B cell (primary cell): ENCODE measurements at regions not wholly inside any gene's neighbourhood (a gene's known extent, or its start where the extent isn't known, plus 50 kb on each side); places are given as distances from the start of the nearest gene placed in this dataset.

ENCODE experiments used
- ATAC-seq: fragments of 200-7000 bp; cut with Tn5 transposase; one replicate; pipeline ENCODE4 v1.10.0; 2021; ENCODE audit warnings: low read depth, mild to moderate bottlenecking, moderate number of reproducible peaks, moderate library complexity
- CTCF ChIA-PET: fragments of 350-600 bp; sonication (Branson Sonifier 250); formaldehyde crosslinking; loops from one replicate; lab custom pipeline; 2021; ENCODE audit warnings: antibody characterized with exemption, inconsistent platforms; lab: Charles Lee
- POLR2A ChIA-PET: fragments of 350-600 bp; sonication (Branson Sonifier 250); formaldehyde crosslinking; loops from one replicate; lab custom pipeline; 2021; ENCODE audit warnings: antibody characterized with exemption; lab: Charles Lee
- DNase-seq: peaks from one replicate; pipeline ENCODE4 v3.0.0; 2013
- H2AFZ ChIP-seq: 2 replicates; pipeline ENCODE4 v1.6.1; 2012; ENCODE audit warnings: mild to moderate bottlenecking, low read depth, low read length; ENCODE audit not compliant: insufficient read depth, poor library complexity, severe bottlenecking
- H3K27ac ChIP-seq, 2 donors: 1 replicate in 1 of 2; 2 replicates in 1 of 2; pipeline ENCODE4 v1.5.1; 2012 to 2013; ENCODE audit warnings: low read length in 2 of 2, mild to moderate bottlenecking in 2 of 2, moderate library complexity in 1 of 2
- H3K27me3 ChIP-seq, 4 experiments: fragments of 200-600 bp in 1 of 4; sonication (generic) in 1 of 4; replicated peaks in 1 of 4; 1 replicate in 2 of 4; 2 replicates in 2 of 4; pipeline versions ENCODE4 v1.6.1 to v1.7.0; 2013 to 2016; ENCODE audit warnings: low read length in 3 of 4, mild to moderate bottlenecking in 2 of 4, mixed read lengths in 1 of 4, moderate library complexity in 1 of 4; ENCODE audit not compliant: insufficient read depth in 4 of 4, control insufficient read depth in 3 of 4; ENCODE audit errors: control extremely low read depth in 1 of 4
- H3K36me3 ChIP-seq, 2 experiments: replicated peaks in 1 of 2; 1 replicate in 1 of 2; 2 replicates in 1 of 2; pipeline versions ENCODE4 v1.6.1 to v1.7.1; 2013; ENCODE audit warnings: low read length in 1 of 2; ENCODE audit not compliant: insufficient read depth in 2 of 2, control insufficient read depth in 1 of 2; ENCODE audit errors: control extremely low read depth in 1 of 2, extremely low read depth in 1 of 2
- H3K4me1 ChIP-seq, 2 donors: fragments of 200-600 bp in 1 of 2; sonication (generic) in 1 of 2; 1 replicate in 1 of 2; 2 replicates in 1 of 2; pipeline versions ENCODE4 v1.5.1 to v1.6.1; 2013 to 2017; ENCODE audit warnings: low read length in 2 of 2; ENCODE audit not compliant: control insufficient read depth in 2 of 2, insufficient read depth in 2 of 2
- H3K4me2 ChIP-seq: replicated peaks from 2 replicates; pipeline ENCODE3; 2012; ENCODE audit warnings: mild to moderate bottlenecking, low read depth, low read length; ENCODE audit not compliant: poor library complexity, severe bottlenecking
- H3K4me3 ChIP-seq, 5 experiments: fragments of 200-600 bp in 1 of 5; sonication (generic) in 1 of 5; 1 replicate in 3 of 5; 2 replicates in 2 of 5; pipeline versions ENCODE4 v1.5.1 to v1.7.0; 2011 to 2016; ENCODE audit warnings: low read length in 4 of 5, mild to moderate bottlenecking in 4 of 5, low read depth in 2 of 5, control low read depth in 1 of 5, moderate library complexity in 1 of 5; ENCODE audit not compliant: insufficient read depth in 1 of 5; ENCODE audit errors: control extremely low read depth in 1 of 5, extremely low read depth in 1 of 5
- H3K79me2 ChIP-seq: fragments of 200-600 bp; sonication (generic); one replicate; pipeline ENCODE4 v1.6.0; 2016; ENCODE audit warnings: low read length; ENCODE audit not compliant: control insufficient read depth, insufficient read depth
- H3K9ac ChIP-seq: fragments of 200-600 bp; sonication (generic); 2 replicates; pipeline ENCODE4 v1.6.1; 2017; ENCODE audit warnings: mild to moderate bottlenecking, low read length, moderate library complexity
- H3K9me3 ChIP-seq, 3 donors: one replicate each; pipeline versions ENCODE4 v1.6.1 to v1.7.1; 2013; ENCODE audit warnings: low read length in 2 of 3; ENCODE audit not compliant: control insufficient read depth in 2 of 3, insufficient read depth in 1 of 3; ENCODE audit errors: control extremely low read depth in 1 of 3
- H4K20me1 ChIP-seq: 2 replicates; pipeline ENCODE4 v1.6.0; 2012; ENCODE audit warnings: mild to moderate bottlenecking, low read length; ENCODE audit not compliant: insufficient read depth, control insufficient read depth, poor library complexity, severe bottlenecking
- H3K27ac Mint-ChIP-seq: one replicate; pipeline ENCODE4 v1.8.0; 2021; ENCODE audit warnings: mixed read lengths
- H3K27me3 Mint-ChIP-seq: one replicate; pipeline ENCODE4 v1.8.0; 2021; ENCODE audit warnings: mixed read lengths
- H3K4me1 Mint-ChIP-seq: one replicate; pipeline ENCODE4 v1.8.0; 2021; ENCODE audit warnings: mixed read lengths
- H3K4me3 Mint-ChIP-seq: one replicate; pipeline ENCODE4 v1.8.0; 2021; ENCODE audit warnings: mixed read lengths
- H3K9me3 Mint-ChIP-seq: one replicate; pipeline ENCODE4 v1.8.0; 2022; ENCODE audit warnings: mixed read lengths; ENCODE audit not compliant: insufficient read depth
- EZH2 ChIP-seq: IDR thresholded peaks from 2 replicates; pipeline ENCODE4 v1.6.1; 2012; ENCODE audit warnings: borderline replicate concordance, low read depth, mild to moderate bottlenecking, moderate library complexity, low read length; ENCODE audit not compliant: insufficient read depth, poor library complexity, severe bottlenecking
- WGBS: methylation state at CpG from one replicate; pipeline ENCODE4 v1.1.5; 2013; ENCODE audit warnings: missing lambda C conversion rate; ENCODE audit not compliant: insufficient coverage; 5-methylcytosine and 5-hydroxymethylcytosine counted together
- intact Hi-C: fragments of 100-400 bp; cut with micrococcal nuclease; formaldehyde crosslinking; loops from one replicate; pipeline ENCODE4 v1.10.0; 2022
- TF ChIP-seq, protein P1 (sequence below): fragments of 200-600 bp; IDR thresholded peaks from one replicate; pipeline ENCODE4 v1.8.0; 2022; ENCODE audit warnings: antibody characterized with exemption, mild to moderate bottlenecking

DNA sequence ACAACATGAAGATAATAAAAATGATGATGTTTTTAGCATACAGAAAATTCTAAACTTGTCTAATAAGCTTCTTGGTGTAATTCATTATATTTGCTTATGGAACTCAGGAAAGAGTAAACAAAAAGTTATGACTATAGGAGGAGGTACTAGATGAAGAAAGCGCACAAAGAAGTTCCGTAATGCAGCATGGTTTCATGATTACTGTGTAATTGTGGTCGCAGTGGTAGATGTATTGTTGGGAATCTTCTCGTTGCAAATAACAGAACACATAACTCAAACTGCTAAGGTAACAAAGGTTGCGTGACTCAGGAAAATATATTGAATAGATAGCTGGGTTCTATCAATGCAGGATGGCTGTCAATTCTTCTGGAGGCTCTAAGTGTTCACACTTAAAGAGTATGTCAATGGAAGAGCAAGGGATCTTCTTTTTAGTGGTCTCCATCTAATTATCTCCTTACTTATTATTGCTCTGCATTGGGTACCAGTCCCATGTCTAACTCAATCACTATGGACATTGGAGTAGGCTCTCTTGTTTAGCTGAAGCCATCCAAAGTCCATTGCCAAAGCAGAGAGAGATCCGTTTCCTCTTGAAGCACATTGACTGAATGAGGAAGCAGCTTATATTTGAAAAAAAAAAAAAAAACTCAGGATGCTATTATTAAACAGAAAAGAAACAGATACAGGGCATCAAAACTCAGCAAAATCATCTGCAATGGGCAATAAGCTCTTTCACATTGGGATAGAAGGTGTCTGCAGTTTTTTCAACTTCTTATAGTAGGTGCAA lies 283.4 kb upstream of the ATP2B1 start:
- no peak overlapping the region for H3K27ac ChIP-seq
- H3K27ac Mint-ChIP-seq, result no peak overlapping the region
- ChIA-PET CTCF (interaction anchor here (1.1 to 1.4 kb wide), 2 partner anchors 22 to 172 kb away, joined by 4 read pairs; no protein-coding TSS in a partner anchor), POLR2A (interaction anchor here (0.7 to 0.8 kb wide), 3 partner anchors 13 to 450 kb away, joined by 3 to 6 read pairs (median 5); no protein-coding TSS in a partner anchor)
- ATAC-seq (no peak), DNase-seq (peak; percentile 11)
- H3K79me2 ChIP-seq, result no peaks in the 10 kb centered on the region
- H3K9me3 Mint-ChIP-seq, result no peaks in the 10 kb centered on the region
- peak overlapping the region; percentile 5 for H2AFZ ChIP-seq
- H3K9ac ChIP-seq, result no peak overlapping the region
- no peaks in the 10 kb centered on the region for H3K9me3 ChIP-seq
- intact Hi-C loops, result loop anchor here (5.0 kb wide), 1 partner anchor 40 kb away; no protein-coding TSS in a partner anchor
- no peak for TF ChIP-seq EZH2
- TF ChIP-seq, protein P1, sequence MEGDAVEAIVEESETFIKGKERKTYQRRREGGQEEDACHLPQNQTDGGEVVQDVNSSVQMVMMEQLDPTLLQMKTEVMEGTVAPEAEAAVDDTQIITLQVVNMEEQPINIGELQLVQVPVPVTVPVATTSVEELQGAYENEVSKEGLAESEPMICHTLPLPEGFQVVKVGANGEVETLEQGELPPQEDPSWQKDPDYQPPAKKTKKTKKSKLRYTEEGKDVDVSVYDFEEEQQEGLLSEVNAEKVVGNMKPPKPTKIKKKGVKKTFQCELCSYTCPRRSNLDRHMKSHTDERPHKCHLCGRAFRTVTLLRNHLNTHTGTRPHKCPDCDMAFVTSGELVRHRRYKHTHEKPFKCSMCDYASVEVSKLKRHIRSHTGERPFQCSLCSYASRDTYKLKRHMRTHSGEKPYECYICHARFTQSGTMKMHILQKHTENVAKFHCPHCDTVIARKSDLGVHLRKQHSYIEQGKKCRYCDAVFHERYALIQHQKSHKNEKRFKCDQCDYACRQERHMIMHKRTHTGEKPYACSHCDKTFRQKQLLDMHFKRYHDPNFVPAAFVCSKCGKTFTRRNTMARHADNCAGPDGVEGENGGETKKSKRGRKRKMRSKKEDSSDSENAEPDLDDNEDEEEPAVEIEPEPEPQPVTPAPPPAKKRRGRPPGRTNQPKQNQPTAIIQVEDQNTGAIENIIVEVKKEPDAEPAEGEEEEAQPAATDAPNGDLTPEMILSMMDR, result no peak
- peaks cover 32% of the 10 kb centered on the region for H3K4me1 Mint-ChIP-seq
- no peaks in the 10 kb centered on the region for H3K27me3 Mint-ChIP-seq
- peak overlapping the region; percentile 7 for H3K4me3 Mint-ChIP-seq
- no peaks in the 10 kb centered on the region for H3K36me3 ChIP-seq
- no peaks in the 10 kb centered on the region for H4K20me1 ChIP-seq
- peak overlapping the region; percentile 26 for H3K4me2 ChIP-seq
- no peaks in the 10 kb centered on the region for H3K27me3 ChIP-seq
- H3K4me3 ChIP-seq, result no peak overlapping the region
- H3K4me1 ChIP-seq, result peaks cover 12 to 23% of the 10 kb centered on the region in 2 donors
- 92% methylated on average over 2 of the region's 6 CpGs for WGBS
